Calu3 (cell line): ENCODE measurements at regions not wholly inside any gene's neighbourhood (a gene's known extent, or its start where the extent isn't known, plus 50 kb on each side); places are given as distances from the start of the nearest gene placed in this dataset.

ENCODE experiments used
- BruUV-seq: library from RNA; stranded (reverse); fragments of 400-500 nt; replicated peaks from 2 replicates; lab custom pipeline; 2021; lab: Mats Ljungman, UMichigan
- CTCF ChIA-PET: fragments of 300-600 bp; sonication (Branson Sonifier 250); formaldehyde crosslinking; loops from one replicate; lab custom pipeline; 2022; ENCODE audit warnings: antibody characterized with exemption; lab: Charles Lee
- DNase-seq: peaks from one replicate; pipeline ENCODE4 v3.0.0; 2022
- H3K27ac Mint-ChIP-seq: one replicate; pipeline ENCODE4 v1.8.0; 2022; ENCODE audit warnings: mixed read lengths; ENCODE audit not compliant: unreplicated experiment
- H3K27me3 Mint-ChIP-seq: one replicate; pipeline ENCODE4 v1.8.0; 2022; ENCODE audit warnings: mixed read lengths; ENCODE audit not compliant: unreplicated experiment
- H3K36me3 Mint-ChIP-seq: one replicate; pipeline ENCODE4 v1.8.0; 2022; ENCODE audit warnings: mild to moderate bottlenecking, moderate library complexity, mixed read lengths; ENCODE audit not compliant: insufficient read depth, unreplicated experiment
- H3K4me1 Mint-ChIP-seq: one replicate; pipeline ENCODE4 v1.8.0; 2022; ENCODE audit warnings: mild to moderate bottlenecking, low read depth, mixed read lengths; ENCODE audit not compliant: unreplicated experiment
- H3K4me3 Mint-ChIP-seq: one replicate; pipeline ENCODE4 v1.8.0; 2022; ENCODE audit warnings: mild to moderate bottlenecking, low read depth, moderate library complexity, mixed read lengths; ENCODE audit not compliant: unreplicated experiment
- H3K9me3 Mint-ChIP-seq: one replicate; pipeline ENCODE4 v1.8.0; 2022; ENCODE audit warnings: low read depth, mixed read lengths; ENCODE audit not compliant: unreplicated experiment
- CTCF ChIP-seq: fragments of 200-600 bp; IDR thresholded peaks from one replicate; pipeline ENCODE4 v1.8.0; 2022; ENCODE audit warnings: antibody characterized with exemption; ENCODE audit not compliant: unreplicated experiment
- intact Hi-C: fragments of 100-400 bp; cut with micrococcal nuclease; formaldehyde crosslinking; loops from one replicate; pipeline ENCODE4 v1.10.0; 2022; ENCODE audit not compliant: unreplicated experiment

GRCh38 chr5:156239800-156240199 lies 87.2 kb upstream of the SGCD start:
- no peak for DNase-seq
- TF ChIP-seq CTCF: no peak
- intact Hi-C loops: no loop called here
- BruUV-seq: no TSS peak
- Mint-ChIP-seq H3K27ac (no peak overlapping the region), H3K4me1 (no peaks in the 10 kb centered on the region), H3K36me3 (no peaks in the 10 kb centered on the region), H3K9me3 (peaks cover 4% of the 10 kb centered on the region), H3K4me3 (no peak overlapping the region), H3K27me3 (no peaks in the 10 kb centered on the region)
- CTCF ChIA-PET: interaction anchor here (0.6 kb wide), 1 partner anchor 20 kb away, joined by 14 read pairs; no protein-coding TSS in a partner anchor

- CTCF ChIA-PET: no interaction called here
- Mint-ChIP-seq H3K4me1 (no peaks in the 10 kb centered on the region), H3K27ac (no peak overlapping the region), H3K4me3 (no peak overlapping the region), H3K27me3 (no peaks in the 10 kb centered on the region), H3K36me3 (no peaks in the 10 kb centered on the region), H3K9me3 (peaks cover 5% of the 10 kb centered on the region)
- no peak for TF ChIP-seq CTCF
- intact Hi-C loops: no loop called here
- DNase-seq: no peak
- BruUV-seq: no TSS peak
Observed at GRCh38 chr5:156240414-156240813, 86.5 kb upstream of the SGCD start.

- no peak for TF ChIP-seq CTCF
- Mint-ChIP-seq H3K4me3 (no peak overlapping the region), H3K36me3 (no peaks in the 10 kb centered on the region), H3K9me3 (peaks cover 7% of the 10 kb centered on the region), H3K4me1 (no peaks in the 10 kb centered on the region), H3K27ac (no peak overlapping the region), H3K27me3 (no peaks in the 10 kb centered on the region)
- no TSS peak for BruUV-seq
- no peak for DNase-seq
- intact Hi-C loops: no loop called here
- CTCF ChIA-PET: no interaction called here
Observed at GRCh38 chr5:156241266-156241665, 85.7 kb upstream of the SGCD start.

DNA sequence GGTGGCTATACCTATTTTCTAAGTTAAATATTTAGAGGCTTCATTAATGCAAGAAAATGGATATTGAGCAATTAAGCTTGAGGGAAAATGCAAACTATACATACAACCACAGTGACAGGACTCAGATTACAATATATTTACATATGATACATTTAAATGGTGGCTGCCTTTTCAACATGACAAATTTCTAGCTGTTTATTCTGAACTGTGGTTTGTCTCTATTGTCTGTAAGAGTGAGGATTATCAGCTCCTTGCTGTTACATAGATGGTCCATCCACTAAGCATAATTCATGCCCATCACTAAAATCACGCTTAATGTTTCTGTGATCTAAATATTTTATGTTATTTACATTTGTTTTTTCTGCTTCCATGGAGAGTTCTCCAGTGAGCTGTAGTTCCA lies 81.1 kb upstream of the SGCD start:
- Mint-ChIP-seq H3K4me1 (no peaks in the 10 kb centered on the region), H3K27me3 (no peaks in the 10 kb centered on the region), H3K36me3 (no peaks in the 10 kb centered on the region), H3K4me3 (no peak overlapping the region), H3K9me3 (peaks cover 19% of the 10 kb centered on the region), H3K27ac (no peak overlapping the region)
- BruUV-seq: no TSS peak
- TF ChIP-seq CTCF: no peak
- intact Hi-C loops: no loop called here
- DNase-seq: no peak
- CTCF ChIA-PET: no interaction called here

DNA sequence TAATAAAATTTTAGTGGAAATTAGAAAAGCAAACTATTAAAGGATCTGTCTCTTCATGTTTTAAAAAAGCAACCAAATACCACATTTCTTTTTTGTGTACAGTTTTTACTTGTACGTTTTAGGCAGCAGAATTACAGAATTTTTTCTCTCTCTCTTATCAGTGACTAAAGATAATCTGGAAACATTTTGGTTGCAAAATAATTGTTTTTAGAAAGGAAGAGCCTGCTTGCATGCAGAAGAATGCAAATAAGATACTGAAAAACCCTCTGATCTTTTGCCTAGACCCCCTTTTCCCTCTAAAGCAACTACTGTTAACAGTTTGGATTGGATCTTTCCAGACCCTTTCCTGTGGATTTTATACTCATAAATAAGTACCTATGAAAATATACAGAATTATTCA lies 75.9 kb upstream of the SGCD start:
- BruUV-seq: no TSS peak
- no peak for TF ChIP-seq CTCF
- peaks cover 15% of the 10 kb centered on the region for H3K9me3 Mint-ChIP-seq
- no peaks in the 10 kb centered on the region for H3K36me3 Mint-ChIP-seq
- no peak for DNase-seq
- H3K4me3 Mint-ChIP-seq: no peak overlapping the region
- no peaks in the 10 kb centered on the region for H3K4me1 Mint-ChIP-seq
- H3K27ac Mint-ChIP-seq: no peak overlapping the region
- intact Hi-C loops: no loop called here
- CTCF ChIA-PET: no interaction called here
- H3K27me3 Mint-ChIP-seq: no peaks in the 10 kb centered on the region
